ENCODE measurements at regions not wholly inside any gene's neighbourhood (a gene's known extent, or its start where the extent isn't known, plus 50 kb on each side); places are given as distances from the start of the nearest gene placed in this dataset.

GRCh38 chr1:157438146-157438545, 114.2 kb downstream of the FCRL5 start:
- no peak for TF ChIP-seq CTCF (IDR thresholded peaks at IDR 0.05)
- TF ChIP-seq EP300 (IDR thresholded peaks at IDR 0.05) = no peak
- TF ChIP-seq POLR2A (IDR thresholded peaks at IDR 0.05) = no peak
